ENCODE measurements at regions not wholly inside any gene's neighbourhood (a gene's known extent, or its start where the extent isn't known, plus 50 kb on each side); places are given as distances from the start of the nearest gene placed in this dataset.
"Not testable (repeated sequence)": the region's sequence is repeated elsewhere in the genome, so short reads cannot be mapped to it uniquely, and the experiment has no call there.

GRCh38 chr6:3530515-3530914 lies 73.7 kb upstream of the SLC22A23 start:
- TF ChIP-seq, protein P1, sequence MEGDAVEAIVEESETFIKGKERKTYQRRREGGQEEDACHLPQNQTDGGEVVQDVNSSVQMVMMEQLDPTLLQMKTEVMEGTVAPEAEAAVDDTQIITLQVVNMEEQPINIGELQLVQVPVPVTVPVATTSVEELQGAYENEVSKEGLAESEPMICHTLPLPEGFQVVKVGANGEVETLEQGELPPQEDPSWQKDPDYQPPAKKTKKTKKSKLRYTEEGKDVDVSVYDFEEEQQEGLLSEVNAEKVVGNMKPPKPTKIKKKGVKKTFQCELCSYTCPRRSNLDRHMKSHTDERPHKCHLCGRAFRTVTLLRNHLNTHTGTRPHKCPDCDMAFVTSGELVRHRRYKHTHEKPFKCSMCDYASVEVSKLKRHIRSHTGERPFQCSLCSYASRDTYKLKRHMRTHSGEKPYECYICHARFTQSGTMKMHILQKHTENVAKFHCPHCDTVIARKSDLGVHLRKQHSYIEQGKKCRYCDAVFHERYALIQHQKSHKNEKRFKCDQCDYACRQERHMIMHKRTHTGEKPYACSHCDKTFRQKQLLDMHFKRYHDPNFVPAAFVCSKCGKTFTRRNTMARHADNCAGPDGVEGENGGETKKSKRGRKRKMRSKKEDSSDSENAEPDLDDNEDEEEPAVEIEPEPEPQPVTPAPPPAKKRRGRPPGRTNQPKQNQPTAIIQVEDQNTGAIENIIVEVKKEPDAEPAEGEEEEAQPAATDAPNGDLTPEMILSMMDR (IDR thresholded peaks at IDR 0.05) = no peak
- Mint-ChIP-seq H3K9me3 (no peaks in the 10 kb centered on the region), H3K27ac (no peak overlapping the region), H3K4me3 (no peak overlapping the region), H3K36me3 (ENCODE audit: low read depth) (no peaks in the 10 kb centered on the region), H3K4me1 (ENCODE audit: low read depth) (no peaks in the 10 kb centered on the region), H3K27me3 (no peaks in the 10 kb centered on the region)
- DNase-seq (no peak), ATAC-seq (no peak)
- intact Hi-C loops (cut with micrococcal nuclease) = no loop called here
- POLR2A ChIA-PET = no interaction called here
- CTCF ChIA-PET = no interaction called here

GRCh38 chr6:3529721-3530120 lies 72.9 kb upstream of the SLC22A23 start:
- TF ChIP-seq, protein P1 (IDR thresholded peaks at IDR 0.05) = no peak
- H3K27ac Mint-ChIP-seq = no peak overlapping the region
- H3K4me1 Mint-ChIP-seq (ENCODE audit: low read depth) = no peaks in the 10 kb centered on the region
- H3K36me3 Mint-ChIP-seq (ENCODE audit: low read depth) = no peaks in the 10 kb centered on the region
- intact Hi-C loops (cut with micrococcal nuclease) = no loop called here
- DNase-seq (no peak), ATAC-seq (no peak)
- H3K9me3 Mint-ChIP-seq = no peaks in the 10 kb centered on the region
- H3K27me3 Mint-ChIP-seq = no peaks in the 10 kb centered on the region
- ChIA-PET CTCF (no interaction called here), POLR2A (no interaction called here)
- no peak overlapping the region for H3K4me3 Mint-ChIP-seq

DNA sequence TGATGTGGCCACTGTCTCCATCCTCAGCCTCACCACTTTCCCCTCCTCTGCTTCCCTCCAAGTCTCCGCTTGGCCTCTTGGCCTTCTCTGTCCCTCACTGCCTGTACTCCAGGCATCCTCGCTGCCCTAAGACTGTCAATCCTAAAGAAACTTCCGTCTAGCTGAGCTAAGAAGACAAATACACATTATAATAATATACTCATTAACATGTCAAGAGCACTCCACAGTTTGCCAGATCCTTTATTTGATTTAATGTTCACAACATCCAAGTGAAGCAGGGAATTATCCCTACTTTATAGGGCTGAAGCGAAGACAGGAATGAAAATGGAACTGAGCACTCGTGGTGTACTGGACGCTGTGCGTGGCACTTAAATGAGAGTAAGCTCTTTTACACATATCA lies 72.4 kb upstream of the SLC22A23 start:
- Mint-ChIP-seq H3K27ac (no peak overlapping the region), H3K27me3 (no peaks in the 10 kb centered on the region), H3K4me3 (no peak overlapping the region), H3K36me3 (ENCODE audit: low read depth) (no peaks in the 10 kb centered on the region), H3K4me1 (ENCODE audit: low read depth) (no peaks in the 10 kb centered on the region), H3K9me3 (no peaks in the 10 kb centered on the region)
- ChIA-PET POLR2A (no interaction called here), CTCF (no interaction called here)
- DNase-seq = no peak
- intact Hi-C loops (cut with micrococcal nuclease) = no loop called here
- ATAC-seq = no peak
- TF ChIP-seq, protein P1 (IDR thresholded peaks at IDR 0.05) = no peak

GRCh38 chr6:3528081-3528671 lies 71.3 kb upstream of the SLC22A23 start:
- CTCF ChIA-PET; H3K4me1 Mint-ChIP-seq (ENCODE audit: low read depth); ATAC-seq; H3K36me3 Mint-ChIP-seq (ENCODE audit: low read depth); H3K27ac Mint-ChIP-seq; intact Hi-C loops (cut with micrococcal nuclease); H3K27me3 Mint-ChIP-seq; DNase-seq; H3K4me3 Mint-ChIP-seq; H3K9me3 Mint-ChIP-seq: not testable (repeated sequence)
- POLR2A ChIA-PET = interaction anchor here (0.6 kb wide), 1 partner anchor 9 kb away, joined by 3 read pairs; no protein-coding TSS in a partner anchor

DNA sequence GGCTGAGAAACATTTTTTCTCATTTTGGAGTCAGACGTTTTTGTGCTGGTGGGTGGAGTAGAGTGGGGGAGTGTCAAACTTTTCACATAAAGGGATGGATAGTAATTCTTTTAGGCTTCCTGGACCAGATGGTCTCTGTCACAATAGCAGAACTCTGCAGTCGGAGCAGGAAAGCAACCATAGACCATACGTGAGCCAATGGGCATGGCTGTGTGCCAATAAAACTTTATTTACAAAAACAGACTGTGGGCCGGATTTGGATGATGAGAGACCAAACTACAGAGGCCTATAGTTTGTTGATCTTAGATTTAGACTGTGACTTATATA lies 70.8 kb upstream of the SLC22A23 start:
- no peak overlapping the region for H3K4me3 Mint-ChIP-seq
- no peaks in the 10 kb centered on the region for H3K9me3 Mint-ChIP-seq
- H3K27me3 Mint-ChIP-seq = no peaks in the 10 kb centered on the region
- H3K4me1 Mint-ChIP-seq (ENCODE audit: low read depth) = no peaks in the 10 kb centered on the region
- TF ChIP-seq, protein P1 (IDR thresholded peaks at IDR 0.05) = no peak
- CTCF ChIA-PET = no interaction called here
- no peak for DNase-seq
- intact Hi-C loops (cut with micrococcal nuclease) = no loop called here
- ATAC-seq = no peak
- POLR2A ChIA-PET = no interaction called here
- H3K27ac Mint-ChIP-seq = no peak overlapping the region
- no peaks in the 10 kb centered on the region for H3K36me3 Mint-ChIP-seq (ENCODE audit: low read depth)

All from activated CD8-positive, alpha-beta T cell treated with anti-CD3 and anti-CD28 coated beads for 36 hours (primary cell).